Effector memory CD4-positive, alpha-beta T cell (primary cell): ENCODE measurements at regions not wholly inside any gene's neighbourhood (a gene's known extent, or its start where the extent isn't known, plus 50 kb on each side); places are given as distances from the start of the nearest gene placed in this dataset.

Source experiments
- DNase-seq, 3 donors: peaks; one replicate each; pipeline ENCODE4 v3.0.0-alpha.2; 2020
- H3K27ac ChIP-seq: 2 replicates; pipeline ENCODE4 v1.7.0; 2013; ENCODE audit warnings: mild to moderate bottlenecking, low read length, moderate library complexity; ENCODE audit not compliant: insufficient read depth, poor library complexity, severe bottlenecking
- H3K27me3 ChIP-seq: replicated peaks from 2 replicates; pipeline ENCODE4 v1.7.0; 2013; ENCODE audit warnings: mild to moderate bottlenecking, low read length; ENCODE audit not compliant: insufficient read depth, control insufficient read depth, poor library complexity, severe bottlenecking
- H3K36me3 ChIP-seq: 2 replicates; pipeline ENCODE4 v1.7.0; 2013; ENCODE audit warnings: mild to moderate bottlenecking, low read length, moderate library complexity; ENCODE audit not compliant: control insufficient read depth, insufficient read depth
- H3K4me1 ChIP-seq: 2 replicates; pipeline ENCODE4 v1.7.0; 2013; ENCODE audit warnings: low read length, mild to moderate bottlenecking; ENCODE audit not compliant: control insufficient read depth, insufficient read depth, poor library complexity, severe bottlenecking
- H3K4me3 ChIP-seq: 2 replicates; pipeline ENCODE4 v1.7.0; 2013; ENCODE audit warnings: low read length, low read depth, mild to moderate bottlenecking; ENCODE audit not compliant: insufficient read depth, poor library complexity, severe bottlenecking
- H3K9me3 ChIP-seq: 2 replicates; pipeline ENCODE4 v1.7.0; 2013; ENCODE audit warnings: mild to moderate bottlenecking, low read length, moderate library complexity; ENCODE audit not compliant: control insufficient read depth

- Histone ChIP-seq H3K4me1 (no peaks in the 10 kb centered on the region), H3K27ac (no peak overlapping the region), H3K36me3 (no peaks in the 10 kb centered on the region), H3K27me3 (no peaks in the 10 kb centered on the region), H3K4me3 (no peak overlapping the region), H3K9me3 (no peaks in the 10 kb centered on the region)
- DNase-seq, result no peak
Measured at GRCh38 chr10:31721096-31721495, 207.5 kb downstream of the ARHGAP12 start.

DNA sequence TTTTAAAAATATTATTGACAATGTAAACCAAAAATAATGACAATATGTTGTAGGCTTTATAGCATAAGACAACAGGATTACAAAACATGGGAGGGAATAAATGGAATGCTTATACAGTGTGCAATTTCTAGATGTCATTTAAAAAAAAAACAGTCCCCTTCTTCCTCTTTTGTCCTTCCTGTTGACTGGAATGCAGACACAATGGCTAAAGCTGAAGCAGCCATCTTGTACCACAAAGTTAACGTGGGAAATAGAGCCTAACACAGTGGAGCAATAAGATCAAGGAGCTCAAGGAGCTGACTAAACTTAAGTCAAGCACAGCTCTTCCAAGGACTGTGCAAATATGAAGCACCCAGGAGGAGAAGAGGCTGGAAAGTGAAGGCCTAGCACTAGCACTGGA, 208.1 kb downstream of the ARHGAP12 start:
- H3K27me3 ChIP-seq, result no peaks in the 10 kb centered on the region
- no peak overlapping the region for H3K27ac ChIP-seq
- H3K4me1 ChIP-seq, result no peaks in the 10 kb centered on the region
- H3K36me3 ChIP-seq, result no peaks in the 10 kb centered on the region
- H3K9me3 ChIP-seq, result no peaks in the 10 kb centered on the region
- DNase-seq, result no peak
- no peak overlapping the region for H3K4me3 ChIP-seq

GRCh38 chr10:31709476-31709875, 219.2 kb downstream of the ARHGAP12 start:
- Histone ChIP-seq H3K9me3 (no peaks in the 10 kb centered on the region), H3K27ac (no peak overlapping the region), H3K36me3 (no peaks in the 10 kb centered on the region), H3K4me1 (peaks cover 7% of the 10 kb centered on the region), H3K4me3 (no peak overlapping the region), H3K27me3 (no peaks in the 10 kb centered on the region)
- DNase-seq, result no peak

DNA sequence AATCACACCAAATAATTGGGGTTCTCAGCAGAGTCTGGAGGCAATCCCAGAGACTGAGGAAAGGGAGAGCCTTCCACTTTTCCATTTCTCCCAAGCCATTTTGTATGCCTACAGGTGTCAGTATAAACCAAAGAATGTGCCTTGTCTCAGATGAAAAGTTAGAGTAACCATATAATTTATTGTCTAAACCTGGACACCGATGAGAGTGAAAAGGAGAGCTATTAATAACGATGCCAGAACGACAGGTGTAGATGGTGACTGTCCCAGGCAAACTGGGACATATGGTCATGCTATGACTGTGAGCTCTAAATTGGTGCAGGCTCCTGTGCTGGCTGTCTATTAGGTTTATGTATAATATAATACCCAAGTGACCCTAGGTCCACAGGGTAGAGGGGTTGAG, 219.6 kb downstream of the ARHGAP12 start:
- Histone ChIP-seq H3K9me3 (no peaks in the 10 kb centered on the region), H3K27me3 (no peaks in the 10 kb centered on the region), H3K4me3 (no peak overlapping the region), H3K4me1 (peaks cover 7% of the 10 kb centered on the region), H3K27ac (no peak overlapping the region), H3K36me3 (no peaks in the 10 kb centered on the region)
- no peak for DNase-seq

DNA sequence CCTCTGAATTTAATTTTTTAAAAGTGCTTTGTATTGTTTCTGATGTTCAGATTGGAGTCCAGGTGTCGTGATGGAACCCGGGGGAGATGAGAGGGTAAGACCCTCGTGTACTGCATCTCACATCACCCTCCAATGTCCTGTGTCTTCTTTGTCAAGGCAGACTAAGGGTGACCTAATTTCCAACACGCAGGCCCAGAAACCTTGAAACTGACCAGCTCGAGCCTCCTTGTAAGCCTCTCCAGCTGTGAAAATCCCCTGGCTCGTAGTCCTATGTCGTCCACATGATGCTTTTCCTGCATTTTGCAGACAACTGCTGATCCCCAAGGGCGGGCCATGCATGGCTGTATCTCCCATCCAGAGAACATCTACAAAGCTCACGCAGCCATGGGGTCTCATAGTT, 220.2 kb downstream of the ARHGAP12 start:
- H3K4me1 ChIP-seq, result peaks cover 7% of the 10 kb centered on the region
- H3K27ac ChIP-seq, result no peak overlapping the region
- no peak for DNase-seq

DNA sequence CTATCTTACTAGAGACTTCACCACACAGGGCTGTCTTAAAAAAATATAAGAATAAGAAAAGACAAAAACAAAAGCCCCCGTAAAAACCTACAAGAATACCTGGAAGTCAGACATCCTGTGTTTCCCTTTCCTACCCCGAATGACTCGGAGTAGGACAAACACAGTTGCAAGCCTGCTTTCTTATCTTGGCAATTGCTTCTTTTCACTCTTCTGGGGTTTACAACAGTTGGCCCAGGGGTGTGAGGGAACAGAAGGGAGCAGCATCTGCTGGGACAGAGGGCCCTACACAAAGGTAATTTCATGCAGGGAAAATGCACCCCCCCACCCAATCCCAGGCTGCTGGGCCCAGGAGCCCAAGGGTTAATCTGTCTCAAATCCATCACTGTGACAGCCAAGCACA, 220.6 kb downstream of the ARHGAP12 start:
- Histone ChIP-seq H3K36me3 (no peaks in the 10 kb centered on the region), H3K9me3 (no peaks in the 10 kb centered on the region), H3K27ac (no peak overlapping the region), H3K4me3 (no peak overlapping the region), H3K4me1 (peaks cover 7% of the 10 kb centered on the region), H3K27me3 (no peaks in the 10 kb centered on the region)
- DNase-seq, result no peak

More for the DNA sequence above, 220.2 kb downstream of the ARHGAP12 start:
- no peaks in the 10 kb centered on the region for H3K36me3 ChIP-seq
- H3K27me3 ChIP-seq, result no peaks in the 10 kb centered on the region
- no peaks in the 10 kb centered on the region for H3K9me3 ChIP-seq
- no peak overlapping the region for H3K4me3 ChIP-seq

DNA sequence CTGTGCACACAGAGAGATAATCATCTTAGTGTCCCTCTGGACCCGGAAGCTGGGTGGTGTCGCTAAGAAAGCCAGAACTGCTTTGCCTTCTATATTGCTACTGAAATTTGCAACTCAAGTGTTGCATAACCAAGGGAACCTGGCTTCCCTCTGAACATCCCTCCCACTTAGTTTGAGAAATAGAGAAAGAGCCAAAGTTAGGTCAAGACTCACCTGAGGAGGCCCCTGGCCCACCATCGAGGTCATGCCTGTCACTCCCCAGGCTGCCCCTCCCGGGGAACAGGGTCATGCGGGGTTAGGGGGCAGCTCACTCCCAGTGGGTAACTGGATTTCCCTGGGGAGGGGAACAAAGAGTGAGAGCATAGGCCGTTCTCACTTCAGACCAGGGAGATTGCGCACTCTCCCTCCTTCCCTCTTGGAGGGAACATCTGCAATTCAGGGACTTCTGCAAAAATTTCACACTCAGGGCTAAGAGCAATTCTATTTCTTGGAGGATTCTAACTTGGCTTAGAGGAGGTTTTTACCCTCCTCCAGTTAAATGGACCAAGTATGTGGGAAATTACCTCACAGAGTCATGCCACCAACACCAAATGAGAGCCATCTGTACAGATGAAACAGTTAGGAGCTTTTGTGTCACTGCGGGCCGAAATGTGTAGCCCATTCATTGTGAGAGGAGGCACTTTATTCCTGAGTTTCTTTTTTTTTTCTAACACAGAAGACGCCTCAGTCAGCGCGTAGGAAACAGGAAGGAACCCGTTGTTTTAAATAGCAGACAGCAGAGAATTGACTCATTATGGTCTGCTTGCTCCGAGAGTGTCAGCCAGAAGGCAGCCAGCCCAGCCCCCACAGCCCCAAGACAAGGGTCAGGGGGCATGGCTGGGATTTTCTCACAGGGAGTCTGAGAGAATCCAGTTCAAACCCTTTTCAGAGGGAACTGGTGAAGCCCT, 221.3 kb downstream of the ARHGAP12 start:
- Histone ChIP-seq H3K9me3 (no peaks in the 10 kb centered on the region), H3K27me3 (no peaks in the 10 kb centered on the region), H3K36me3 (no peaks in the 10 kb centered on the region), H3K4me1 (peaks cover 7% of the 10 kb centered on the region), H3K27ac (no peak overlapping the region), H3K4me3 (no peak overlapping the region)
- DNase-seq, result no peak

- DNase-seq, result no peak
Measured at GRCh38 chr10:31706464-31707092, 222.1 kb downstream of the ARHGAP12 start.

GRCh38 chr10:31705136-31705535, 223.5 kb downstream of the ARHGAP12 start:
- DNase-seq, result no peak
- H3K9me3 ChIP-seq, result no peaks in the 10 kb centered on the region
- H3K27ac ChIP-seq, result no peak overlapping the region

More at GRCh38 chr10:31706464-31707092, 222.1 kb downstream of the ARHGAP12 start:
- no peak overlapping the region for H3K4me3 ChIP-seq
- no peaks in the 10 kb centered on the region for H3K36me3 ChIP-seq
- no peaks in the 10 kb centered on the region for H3K9me3 ChIP-seq
- H3K27me3 ChIP-seq, result no peaks in the 10 kb centered on the region
- H3K4me1 ChIP-seq, result peaks cover 7% of the 10 kb centered on the region
- H3K27ac ChIP-seq, result no peak overlapping the region

DNA sequence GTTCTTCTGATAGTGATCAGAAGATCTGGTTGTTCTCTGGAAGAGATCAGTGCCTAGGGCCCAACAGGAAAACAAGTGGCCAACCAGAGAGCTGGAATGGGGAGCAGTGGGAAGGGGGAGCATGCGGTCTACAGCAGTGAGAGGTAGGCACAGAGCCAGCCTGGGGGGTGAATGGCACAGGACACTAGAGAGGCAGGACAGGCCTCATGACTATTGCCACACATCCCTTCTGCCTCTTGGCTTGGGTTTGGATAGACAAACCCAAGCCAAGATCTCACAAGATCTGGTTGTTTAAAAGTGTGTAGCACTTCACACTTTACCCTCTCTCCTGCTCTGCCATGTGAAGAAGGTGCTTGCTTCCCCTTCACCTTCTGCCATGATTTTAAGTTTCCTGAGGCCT, 224.4 kb downstream of the ARHGAP12 start:
- Histone ChIP-seq H3K4me3 (no peak overlapping the region), H3K27ac (no peak overlapping the region), H3K9me3 (no peaks in the 10 kb centered on the region), H3K27me3 (no peaks in the 10 kb centered on the region), H3K36me3 (no peaks in the 10 kb centered on the region), H3K4me1 (peaks cover 7% of the 10 kb centered on the region)
- DNase-seq, result no peak

More at GRCh38 chr10:31705136-31705535, 223.5 kb downstream of the ARHGAP12 start:
- Histone ChIP-seq H3K27me3 (no peaks in the 10 kb centered on the region), H3K4me3 (no peak overlapping the region), H3K4me1 (peaks cover 7% of the 10 kb centered on the region), H3K36me3 (no peaks in the 10 kb centered on the region)
